ENCODE measurements at regions not wholly inside any gene's neighbourhood (a gene's known extent, or its start where the extent isn't known, plus 50 kb on each side); places are given as distances from the start of the nearest gene placed in this dataset.

- TF ChIP-seq CTCF (IDR thresholded peaks at IDR 0.05) (no peak), POLR2A (IDR thresholded peaks at IDR 0.05) (no peak)
Observed at GRCh38 chr5:28164568-28164967, 1126.2 kb upstream of the CDH9 start.

Measured in Peyer's patch (tissue), 4 donors.